ENCODE measurements at regions not wholly inside any gene's neighbourhood (a gene's known extent, or its start where the extent isn't known, plus 50 kb on each side); places are given as distances from the start of the nearest gene placed in this dataset.

GRCh38 chr6:21367649-21368154 lies 225.8 kb upstream of the SOX4 start:
- H3K4me1 Mint-ChIP-seq (ENCODE audit: low read depth, unreplicated experiment) = no peaks in the 10 kb centered on the region
- H3K4me3 Mint-ChIP-seq (ENCODE audit: unreplicated experiment) = no peak overlapping the region
- peaks cover 3% of the 10 kb centered on the region for H3K27me3 Mint-ChIP-seq (ENCODE audit: unreplicated experiment)
- TF ChIP-seq CTCF (IDR thresholded peaks at IDR 0.05; ENCODE audit: partially characterized antibody, unreplicated experiment) = no peak
- H3K27ac Mint-ChIP-seq (ENCODE audit: unreplicated experiment) = no peak overlapping the region
- H3K36me3 Mint-ChIP-seq (ENCODE audit: unreplicated experiment) = no peaks in the 10 kb centered on the region
- DNase-seq = no peak
- H3K9me3 Mint-ChIP-seq (ENCODE audit: unreplicated experiment) = no peaks in the 10 kb centered on the region

GRCh38 chr6:21371061-21371460 lies 222.5 kb upstream of the SOX4 start:
- Mint-ChIP-seq H3K9me3 (ENCODE audit: unreplicated experiment) (no peaks in the 10 kb centered on the region), H3K27ac (ENCODE audit: unreplicated experiment) (no peak overlapping the region), H3K4me1 (ENCODE audit: low read depth, unreplicated experiment) (peaks cover 6% of the 10 kb centered on the region), H3K27me3 (ENCODE audit: unreplicated experiment) (peaks cover 3% of the 10 kb centered on the region), H3K4me3 (ENCODE audit: unreplicated experiment) (no peak overlapping the region), H3K36me3 (ENCODE audit: unreplicated experiment) (no peaks in the 10 kb centered on the region)
- no peak for DNase-seq
- no peak for TF ChIP-seq CTCF (IDR thresholded peaks at IDR 0.05; ENCODE audit: partially characterized antibody, unreplicated experiment)

- DNase-seq = no peak
- Mint-ChIP-seq H3K9me3 (ENCODE audit: unreplicated experiment) (no peaks in the 10 kb centered on the region), H3K27ac (ENCODE audit: unreplicated experiment) (no peak overlapping the region), H3K4me1 (ENCODE audit: low read depth, unreplicated experiment) (peaks cover 7% of the 10 kb centered on the region), H3K36me3 (ENCODE audit: unreplicated experiment) (no peaks in the 10 kb centered on the region), H3K4me3 (ENCODE audit: unreplicated experiment) (no peak overlapping the region), H3K27me3 (ENCODE audit: unreplicated experiment) (peaks cover 3% of the 10 kb centered on the region)
- TF ChIP-seq CTCF (IDR thresholded peaks at IDR 0.05; ENCODE audit: partially characterized antibody, unreplicated experiment) = no peak
These were observed 221.8 kb upstream of the SOX4 start for GRCh38 chr6:21371676-21372171.

- H3K4me3 Mint-ChIP-seq (ENCODE audit: unreplicated experiment) = no peak overlapping the region
These were observed 218.1 kb upstream of the SOX4 start for GRCh38 chr6:21375151-21376116.

More at GRCh38 chr6:21375151-21376116, 218.1 kb upstream of the SOX4 start:
- TF ChIP-seq CTCF (IDR thresholded peaks at IDR 0.05; ENCODE audit: partially characterized antibody, unreplicated experiment) = no peak
- Mint-ChIP-seq H3K36me3 (ENCODE audit: unreplicated experiment) (no peaks in the 10 kb centered on the region), H3K27me3 (ENCODE audit: unreplicated experiment) (peaks cover 3% of the 10 kb centered on the region), H3K4me1 (ENCODE audit: low read depth, unreplicated experiment) (peaks cover 19% of the 10 kb centered on the region), H3K9me3 (ENCODE audit: unreplicated experiment) (peaks cover 2% of the 10 kb centered on the region), H3K27ac (ENCODE audit: unreplicated experiment) (no peak overlapping the region)
- no peak for DNase-seq
